ENCODE measurements at regions not wholly inside any gene's neighbourhood (a gene's known extent, or its start where the extent isn't known, plus 50 kb on each side); places are given as distances from the start of the nearest gene placed in this dataset.

- Histone ChIP-seq H3K9ac (ENCODE audit: low read depth, low read length) (no peak overlapping the region), H4K91ac (ENCODE audit: insufficient read depth, low read depth, low read length) (no peak overlapping the region), H3K18ac (ENCODE audit: low read depth, low read length) (no peak overlapping the region), H2BK5ac (ENCODE audit: low read depth, low read length, poor library complexity, severe bottlenecking) (no peak overlapping the region), H2AK5ac (ENCODE audit: low read depth, low read length) (no peak overlapping the region), H3K36me3 (ENCODE audit: control insufficient read depth, insufficient read depth, low read length) (no peaks in the 10 kb centered on the region), H3K9me3 (ENCODE audit: control insufficient read depth, insufficient read depth, low read length) (peaks cover 5% of the 10 kb centered on the region; the same call in 1 of the 2 replicates), H3K4me3 (ENCODE audit: insufficient read depth, low read depth, low read length) (no peak overlapping the region), H3K4ac (ENCODE audit: low read depth, low read length) (no peak overlapping the region), H3K27me3 (ENCODE audit: control insufficient read depth, insufficient read depth, low read length) (no peaks in the 10 kb centered on the region), H3K79me1 (ENCODE audit: low read depth in 1 of 2, low read length in 2 of 2) (no peaks in the 10 kb centered on the region), H3K4me2 (ENCODE audit: low read depth, low read length) (no peak overlapping the region), H3K27ac (ENCODE audit: insufficient read depth, low read length) (no peak overlapping the region), H2BK120ac (ENCODE audit: low read depth, low read length) (no peak overlapping the region), H2BK20ac (ENCODE audit: low read depth, low read length) (no peak overlapping the region), H3K14ac (replicated peaks; ENCODE audit: low read depth, low read length) (no peak overlapping the region), H3K9me1 (ENCODE audit: insufficient read depth, low read length) (peaks cover 4% of the 10 kb centered on the region; the same call in 1 of the 2 replicates), H3K23ac (ENCODE audit: low read depth, low read length) (no peak overlapping the region), H2AK9ac (replicated peaks; ENCODE audit: low read depth, low read length, poor library complexity) (no peak overlapping the region), H2BK15ac (ENCODE audit: low read depth, low read length) (no peak overlapping the region), H3K4me1 (ENCODE audit: control insufficient read depth, insufficient read depth, low read length) (no peaks in the 10 kb centered on the region), H2AFZ (replicated peaks; ENCODE audit: low read length, poor library complexity) (no peak overlapping the region), H4K20me1 (ENCODE audit: insufficient read depth, low read length) (no peaks in the 10 kb centered on the region), H3K56ac (ENCODE audit: extremely low read depth, insufficient read depth, low read length) (no peak overlapping the region), H4K5ac (ENCODE audit: low read depth, low read length) (no peak overlapping the region), H4K8ac (ENCODE audit: low read depth in 2 of 2, low read length in 2 of 2) (no peak overlapping the region)
- TF ChIP-seq RCOR1 (IDR thresholded peaks at IDR 0.05; ENCODE audit: insufficient replicate concordance, low read length) = no peak
- TF ChIP-seq MAFK (IDR thresholded peaks at IDR 0.05; ENCODE audit: low read depth, low read length) = no peak
- no peak for TF ChIP-seq SMC3 (IDR thresholded peaks at IDR 0.05; ENCODE audit: low read depth, low read length)
- no peak for TF ChIP-seq CHD1 (IDR thresholded peaks at IDR 0.05; ENCODE audit: low read depth, low read length)
- no peak for TF ChIP-seq MXI1 (IDR thresholded peaks at IDR 0.05; ENCODE audit: borderline replicate concordance, low read depth, low read length)
- no peak for TF ChIP-seq ELK1 (IDR thresholded peaks at IDR 0.05; ENCODE audit: borderline replicate concordance, low read depth, low read length)
- no peak for TF ChIP-seq MAZ (IDR thresholded peaks at IDR 0.05; ENCODE audit: borderline replicate concordance, low read depth, low read length)
- TF ChIP-seq RFX5 (IDR thresholded peaks at IDR 0.05; ENCODE audit: low read depth, low read length) = no peak
- TF ChIP-seq, protein P1, sequence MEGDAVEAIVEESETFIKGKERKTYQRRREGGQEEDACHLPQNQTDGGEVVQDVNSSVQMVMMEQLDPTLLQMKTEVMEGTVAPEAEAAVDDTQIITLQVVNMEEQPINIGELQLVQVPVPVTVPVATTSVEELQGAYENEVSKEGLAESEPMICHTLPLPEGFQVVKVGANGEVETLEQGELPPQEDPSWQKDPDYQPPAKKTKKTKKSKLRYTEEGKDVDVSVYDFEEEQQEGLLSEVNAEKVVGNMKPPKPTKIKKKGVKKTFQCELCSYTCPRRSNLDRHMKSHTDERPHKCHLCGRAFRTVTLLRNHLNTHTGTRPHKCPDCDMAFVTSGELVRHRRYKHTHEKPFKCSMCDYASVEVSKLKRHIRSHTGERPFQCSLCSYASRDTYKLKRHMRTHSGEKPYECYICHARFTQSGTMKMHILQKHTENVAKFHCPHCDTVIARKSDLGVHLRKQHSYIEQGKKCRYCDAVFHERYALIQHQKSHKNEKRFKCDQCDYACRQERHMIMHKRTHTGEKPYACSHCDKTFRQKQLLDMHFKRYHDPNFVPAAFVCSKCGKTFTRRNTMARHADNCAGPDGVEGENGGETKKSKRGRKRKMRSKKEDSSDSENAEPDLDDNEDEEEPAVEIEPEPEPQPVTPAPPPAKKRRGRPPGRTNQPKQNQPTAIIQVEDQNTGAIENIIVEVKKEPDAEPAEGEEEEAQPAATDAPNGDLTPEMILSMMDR (conservative IDR thresholded peaks at IDR 0.05; ENCODE audit: low read depth, low read length) = no peak
- TF ChIP-seq NFE2L2 (IDR thresholded peaks at IDR 0.05; ENCODE audit: low read depth, low read length) = no peak
- TF ChIP-seq, protein P2, sequence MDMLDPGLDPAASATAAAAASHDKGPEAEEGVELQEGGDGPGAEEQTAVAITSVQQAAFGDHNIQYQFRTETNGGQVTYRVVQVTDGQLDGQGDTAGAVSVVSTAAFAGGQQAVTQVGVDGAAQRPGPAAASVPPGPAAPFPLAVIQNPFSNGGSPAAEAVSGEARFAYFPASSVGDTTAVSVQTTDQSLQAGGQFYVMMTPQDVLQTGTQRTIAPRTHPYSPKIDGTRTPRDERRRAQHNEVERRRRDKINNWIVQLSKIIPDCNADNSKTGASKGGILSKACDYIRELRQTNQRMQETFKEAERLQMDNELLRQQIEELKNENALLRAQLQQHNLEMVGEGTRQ (IDR thresholded peaks at IDR 0.05; ENCODE audit: low read depth, low read length) = no peak
- no peak for TF ChIP-seq RAD21 (IDR thresholded peaks at IDR 0.05; ENCODE audit: low read length)
- no peak for TF ChIP-seq POLR2A (IDR thresholded peaks at IDR 0.05; ENCODE audit: low read depth, low read length)
- BruUV-seq (replicated peaks) = no TSS peak
- ChIA-PET CTCF (no interaction called here), POLR2A (ENCODE audit: unreplicated experiment) (no interaction called here)
- ATAC-seq (ENCODE audit: low read depth) (no peak), DNase-seq (no peak)
- in situ Hi-C loops (cut with MboI; ENCODE audit: low sequenced_read_pairs) = no loop called here
- intact Hi-C loops (cut with micrococcal nuclease) = no loop called here
- WGBS, 2 experiments (ENCODE audit: extremely low coverage in 2 of 2, insufficient read length in 1 of 2) = no CpG with 5 or more reads among the region's 6 CpGs
- dilution Hi-C loops (cut with HindIII; ENCODE audit: low sequenced_read_pairs, unreplicated experiment) = no loop called here
Measured at GRCh38 chr4:83192634-83193033, 78.1 kb upstream of the PLAC8 start.

All from IMR-90 (cell line).